GM18498 (cell line): ENCODE measurements at regions not wholly inside any gene's neighbourhood (a gene's known extent, or its start where the extent isn't known, plus 50 kb on each side); places are given as distances from the start of the nearest gene placed in this dataset.

ENCODE experiments used
- ATAC-seq: cut with Tn5 transposase; IDR thresholded peaks from one replicate; pipeline ENCODE4 v1.9.1; 2021; ENCODE audit warnings: mild to moderate bottlenecking, moderate library complexity; ENCODE audit not compliant: unreplicated experiment

GRCh38 chr21:38147391-38147790, 109.4 kb upstream of the KCNJ15 start:
- no peak for ATAC-seq

- no peak for ATAC-seq
These were observed 108.7 kb upstream of the KCNJ15 start for GRCh38 chr21:38148046-38148445.

- no peak for ATAC-seq
These were observed 105.7 kb upstream of the KCNJ15 start for GRCh38 chr21:38151021-38151645.

GRCh38 chr21:38156200-38156599, 100.6 kb upstream of the KCNJ15 start:
- ATAC-seq: no peak

GRCh38 chr21:38159355-38159754, 97.4 kb upstream of the KCNJ15 start:
- peak; percentile 44 for ATAC-seq

- ATAC-seq: no peak
These were observed 91.2 kb upstream of the KCNJ15 start for GRCh38 chr21:38165466-38166172.

GRCh38 chr21:38166173-38166535, 90.6 kb upstream of the KCNJ15 start:
- ATAC-seq: no peak

- no peak for ATAC-seq
These were observed 89.4 kb upstream of the KCNJ15 start for GRCh38 chr21:38167345-38167744.

- ATAC-seq: no peak
These were observed 86.5 kb upstream of the KCNJ15 start for GRCh38 chr21:38170283-38170682.

- ATAC-seq: no peak
These were observed 85.8 kb upstream of the KCNJ15 start for GRCh38 chr21:38170704-38171682.

- ATAC-seq: no peak
These were observed 85.0 kb upstream of the KCNJ15 start for GRCh38 chr21:38171723-38172344.

GRCh38 chr21:38173276-38174035, 83.3 kb upstream of the KCNJ15 start:
- ATAC-seq: no peak

GRCh38 chr21:38175306-38175705, 81.5 kb upstream of the KCNJ15 start:
- no peak for ATAC-seq

- ATAC-seq: no peak
These were observed 78.7 kb upstream of the KCNJ15 start for GRCh38 chr21:38177919-38178652.

- no peak for ATAC-seq
These were observed 77.9 kb upstream of the KCNJ15 start for GRCh38 chr21:38178653-38179470.

- ATAC-seq: no peak
These were observed 77.3 kb upstream of the KCNJ15 start for GRCh38 chr21:38179511-38179910.

- no peak for ATAC-seq
These were observed 75.7 kb upstream of the KCNJ15 start for GRCh38 chr21:38181096-38181495.

GRCh38 chr21:38182370-38182985, 74.3 kb upstream of the KCNJ15 start:
- ATAC-seq: no peak
